Progenitor cell of endocrine pancreas (in vitro differentiated cells): ENCODE measurements at regions not wholly inside any gene's neighbourhood (a gene's known extent, or its start where the extent isn't known, plus 50 kb on each side); places are given as distances from the start of the nearest gene placed in this dataset.

Experiments
- DNase-seq: peaks from one replicate; pipeline ENCODE4 v3.0.0; 2021; ENCODE audit warnings: low spot score; ENCODE audit not compliant: unreplicated experiment
- H3K27ac Mint-ChIP-seq: 2 replicates; pipeline ENCODE4 v1.8.0; 2021; ENCODE audit warnings: mild to moderate bottlenecking, moderate library complexity, mixed read lengths
- H3K27me3 Mint-ChIP-seq: 2 replicates; pipeline ENCODE4 v1.8.0; 2021; ENCODE audit warnings: mixed read lengths
- H3K36me3 Mint-ChIP-seq: 2 replicates; pipeline ENCODE4 v1.8.0; 2022; ENCODE audit warnings: mixed read lengths; ENCODE audit not compliant: insufficient read depth
- H3K4me1 Mint-ChIP-seq: 2 replicates; pipeline ENCODE4 v1.8.0; 2021; ENCODE audit warnings: low read depth, mixed read lengths
- H3K4me3 Mint-ChIP-seq: 2 replicates; pipeline ENCODE4 v1.8.0; 2021; ENCODE audit warnings: low read depth, mild to moderate bottlenecking, moderate library complexity, mixed read lengths
- H3K9me3 Mint-ChIP-seq: 2 replicates; pipeline ENCODE4 v1.8.0; 2021; ENCODE audit warnings: low read depth, mixed read lengths
- CTCF ChIP-seq: fragments of 200-600 bp; sonication (generic); IDR thresholded peaks from one replicate; pipeline ENCODE4 v1.5.0; 2021; ENCODE audit warnings: antibody characterized with exemption, mild to moderate bottlenecking; ENCODE audit not compliant: unreplicated experiment

- Mint-ChIP-seq H3K27me3 (peaks cover 6% of the 10 kb centered on the region), H3K9me3 (no peaks in the 10 kb centered on the region), H3K36me3 (no peaks in the 10 kb centered on the region), H3K4me1 (no peaks in the 10 kb centered on the region), H3K4me3 (no peak overlapping the region), H3K27ac (no peak overlapping the region)
- TF ChIP-seq CTCF = no peak
- no peak for DNase-seq
Measured at GRCh38 chr11:114815176-114815575, 136.8 kb downstream of the NXPE2 start.

GRCh38 chr11:114815761-114816160 is 137.4 kb downstream of the NXPE2 start:
- no peak overlapping the region for H3K27ac Mint-ChIP-seq
- H3K4me3 Mint-ChIP-seq = no peak overlapping the region
- peaks cover 6% of the 10 kb centered on the region for H3K27me3 Mint-ChIP-seq
- H3K4me1 Mint-ChIP-seq = no peaks in the 10 kb centered on the region
- no peak for DNase-seq
- no peaks in the 10 kb centered on the region for H3K9me3 Mint-ChIP-seq
- TF ChIP-seq CTCF = no peak
- no peaks in the 10 kb centered on the region for H3K36me3 Mint-ChIP-seq

- Mint-ChIP-seq H3K9me3 (no peaks in the 10 kb centered on the region), H3K4me3 (no peak overlapping the region), H3K4me1 (no peaks in the 10 kb centered on the region), H3K36me3 (no peaks in the 10 kb centered on the region), H3K27ac (no peak overlapping the region), H3K27me3 (peaks cover 9% of the 10 kb centered on the region)
- no peak for TF ChIP-seq CTCF
- no peak for DNase-seq
Measured at GRCh38 chr11:114816791-114817190, 138.5 kb downstream of the NXPE2 start.

GRCh38 chr11:114818382-114818781 is 140.1 kb downstream of the NXPE2 start:
- Mint-ChIP-seq H3K36me3 (no peaks in the 10 kb centered on the region), H3K27ac (no peak overlapping the region), H3K27me3 (peaks cover 11% of the 10 kb centered on the region), H3K4me1 (no peaks in the 10 kb centered on the region), H3K4me3 (no peak overlapping the region), H3K9me3 (no peaks in the 10 kb centered on the region)
- TF ChIP-seq CTCF = no peak
- DNase-seq = no peak

GRCh38 chr11:114819028-114819427 is 140.7 kb downstream of the NXPE2 start:
- H3K27me3 Mint-ChIP-seq = peaks cover 13% of the 10 kb centered on the region
- H3K36me3 Mint-ChIP-seq = no peaks in the 10 kb centered on the region
- no peaks in the 10 kb centered on the region for H3K4me1 Mint-ChIP-seq
- DNase-seq = no peak
- no peak for TF ChIP-seq CTCF
- no peak overlapping the region for H3K27ac Mint-ChIP-seq
- no peak overlapping the region for H3K4me3 Mint-ChIP-seq
- no peaks in the 10 kb centered on the region for H3K9me3 Mint-ChIP-seq
